ENCODE measurements at regions not wholly inside any gene's neighbourhood (a gene's known extent, or its start where the extent isn't known, plus 50 kb on each side); places are given as distances from the start of the nearest gene placed in this dataset.

- Histone ChIP-seq H3K4me3 (ENCODE audit: low read depth in 1 of 2, low read length in 2 of 2) (no peak overlapping the region), H3K27ac (ENCODE audit: low read depth, low read length) (no peak overlapping the region), H3K9ac (ENCODE audit: low read depth in 1 of 2, low read length in 2 of 2) (no peak overlapping the region), H3K9me3 (ENCODE audit: control insufficient read depth in 1 of 2, low read length in 2 of 2) (no peaks in the 10 kb centered on the region), H3K27me3 (ENCODE audit: control insufficient read depth in 1 of 2, insufficient read depth in 2 of 2, low read length in 2 of 2) (no peaks in the 10 kb centered on the region), H3K4me1 (ENCODE audit: control insufficient read depth in 1 of 2, insufficient read depth in 2 of 2, low read length in 2 of 2) (no peaks in the 10 kb centered on the region), H3K36me3 (ENCODE audit: control insufficient read depth in 1 of 2, insufficient read depth in 2 of 2, low read length in 2 of 2) (no peaks in the 10 kb centered on the region)
Measured at GRCh38 chr5:155088811-155089210, 75.3 kb downstream of the KIF4B start.

GRCh38 chr5:155089643-155090042, 76.1 kb downstream of the KIF4B start:
- H3K4me3 ChIP-seq (ENCODE audit: low read depth in 1 of 2, low read length in 2 of 2), result no peak overlapping the region
- no peaks in the 10 kb centered on the region for H3K27me3 ChIP-seq (ENCODE audit: control insufficient read depth in 1 of 2, insufficient read depth in 2 of 2, low read length in 2 of 2)

GRCh38 chr5:155091063-155091648, 77.6 kb downstream of the KIF4B start:
- no peaks in the 10 kb centered on the region for H3K36me3 ChIP-seq (ENCODE audit: control insufficient read depth in 1 of 2, insufficient read depth in 2 of 2, low read length in 2 of 2)
- no peaks in the 10 kb centered on the region for H3K27me3 ChIP-seq (ENCODE audit: control insufficient read depth in 1 of 2, insufficient read depth in 2 of 2, low read length in 2 of 2)
- no peak overlapping the region for H3K27ac ChIP-seq (ENCODE audit: low read depth, low read length)
- no peaks in the 10 kb centered on the region for H3K9me3 ChIP-seq (ENCODE audit: control insufficient read depth in 1 of 2, low read length in 2 of 2)
- H3K4me3 ChIP-seq (ENCODE audit: low read depth in 1 of 2, low read length in 2 of 2), result no peak overlapping the region
- no peak overlapping the region for H3K9ac ChIP-seq (ENCODE audit: low read depth in 1 of 2, low read length in 2 of 2)
- H3K4me1 ChIP-seq (ENCODE audit: control insufficient read depth in 1 of 2, insufficient read depth in 2 of 2, low read length in 2 of 2), result no peaks in the 10 kb centered on the region

More at GRCh38 chr5:155089643-155090042, 76.1 kb downstream of the KIF4B start:
- H3K4me1 ChIP-seq (ENCODE audit: control insufficient read depth in 1 of 2, insufficient read depth in 2 of 2, low read length in 2 of 2), result no peaks in the 10 kb centered on the region
- H3K36me3 ChIP-seq (ENCODE audit: control insufficient read depth in 1 of 2, insufficient read depth in 2 of 2, low read length in 2 of 2), result no peaks in the 10 kb centered on the region
- H3K9ac ChIP-seq (ENCODE audit: low read depth in 1 of 2, low read length in 2 of 2), result no peak overlapping the region
- no peaks in the 10 kb centered on the region for H3K9me3 ChIP-seq (ENCODE audit: control insufficient read depth in 1 of 2, low read length in 2 of 2)
- no peak overlapping the region for H3K27ac ChIP-seq (ENCODE audit: low read depth, low read length)

- no peaks in the 10 kb centered on the region for H3K27me3 ChIP-seq (ENCODE audit: control insufficient read depth in 1 of 2, insufficient read depth in 2 of 2, low read length in 2 of 2)
- H3K9ac ChIP-seq (ENCODE audit: low read depth in 1 of 2, low read length in 2 of 2), result no peak overlapping the region
- no peaks in the 10 kb centered on the region for H3K36me3 ChIP-seq (ENCODE audit: control insufficient read depth in 1 of 2, insufficient read depth in 2 of 2, low read length in 2 of 2)
- no peak overlapping the region for H3K27ac ChIP-seq (ENCODE audit: low read depth, low read length)
- no peak overlapping the region for H3K4me3 ChIP-seq (ENCODE audit: low read depth in 1 of 2, low read length in 2 of 2)
- H3K9me3 ChIP-seq (ENCODE audit: control insufficient read depth in 1 of 2, low read length in 2 of 2), result no peaks in the 10 kb centered on the region
- H3K4me1 ChIP-seq (ENCODE audit: control insufficient read depth in 1 of 2, insufficient read depth in 2 of 2, low read length in 2 of 2), result no peaks in the 10 kb centered on the region
Measured at GRCh38 chr5:155091768-155092717, 78.5 kb downstream of the KIF4B start.

- H3K4me1 ChIP-seq (ENCODE audit: control insufficient read depth in 1 of 2, insufficient read depth in 2 of 2, low read length in 2 of 2), result no peaks in the 10 kb centered on the region
- H3K9me3 ChIP-seq (ENCODE audit: control insufficient read depth in 1 of 2, low read length in 2 of 2), result no peaks in the 10 kb centered on the region
- H3K9ac ChIP-seq (ENCODE audit: low read depth in 1 of 2, low read length in 2 of 2), result no peak overlapping the region
- no peak overlapping the region for H3K27ac ChIP-seq (ENCODE audit: low read depth, low read length)
- no peaks in the 10 kb centered on the region for H3K27me3 ChIP-seq (ENCODE audit: control insufficient read depth in 1 of 2, insufficient read depth in 2 of 2, low read length in 2 of 2)
- H3K36me3 ChIP-seq (ENCODE audit: control insufficient read depth in 1 of 2, insufficient read depth in 2 of 2, low read length in 2 of 2), result no peaks in the 10 kb centered on the region
- no peak overlapping the region for H3K4me3 ChIP-seq (ENCODE audit: low read depth in 1 of 2, low read length in 2 of 2)
Measured at GRCh38 chr5:155094455-155094854, 80.9 kb downstream of the KIF4B start.

- no peaks in the 10 kb centered on the region for H3K27me3 ChIP-seq (ENCODE audit: control insufficient read depth in 1 of 2, insufficient read depth in 2 of 2, low read length in 2 of 2)
- no peaks in the 10 kb centered on the region for H3K9me3 ChIP-seq (ENCODE audit: control insufficient read depth in 1 of 2, low read length in 2 of 2)
- no peaks in the 10 kb centered on the region for H3K36me3 ChIP-seq (ENCODE audit: control insufficient read depth in 1 of 2, insufficient read depth in 2 of 2, low read length in 2 of 2)
- no peak overlapping the region for H3K4me3 ChIP-seq (ENCODE audit: low read depth in 1 of 2, low read length in 2 of 2)
- H3K4me1 ChIP-seq (ENCODE audit: control insufficient read depth in 1 of 2, insufficient read depth in 2 of 2, low read length in 2 of 2), result no peaks in the 10 kb centered on the region
- no peak overlapping the region for H3K9ac ChIP-seq (ENCODE audit: low read depth in 1 of 2, low read length in 2 of 2)
- H3K27ac ChIP-seq (ENCODE audit: low read depth, low read length), result no peak overlapping the region
Measured at GRCh38 chr5:155097995-155098394, 84.4 kb downstream of the KIF4B start.

GRCh38 chr5:155098433-155098832, 84.9 kb downstream of the KIF4B start:
- Histone ChIP-seq H3K9me3 (ENCODE audit: control insufficient read depth in 1 of 2, low read length in 2 of 2) (no peaks in the 10 kb centered on the region), H3K9ac (ENCODE audit: low read depth in 1 of 2, low read length in 2 of 2) (no peak overlapping the region), H3K36me3 (ENCODE audit: control insufficient read depth in 1 of 2, insufficient read depth in 2 of 2, low read length in 2 of 2) (no peaks in the 10 kb centered on the region), H3K4me3 (ENCODE audit: low read depth in 1 of 2, low read length in 2 of 2) (no peak overlapping the region), H3K27me3 (ENCODE audit: control insufficient read depth in 1 of 2, insufficient read depth in 2 of 2, low read length in 2 of 2) (no peaks in the 10 kb centered on the region), H3K4me1 (ENCODE audit: control insufficient read depth in 1 of 2, insufficient read depth in 2 of 2, low read length in 2 of 2) (no peaks in the 10 kb centered on the region), H3K27ac (ENCODE audit: low read depth, low read length) (no peak overlapping the region)

GRCh38 chr5:155101697-155102096, 88.1 kb downstream of the KIF4B start:
- Histone ChIP-seq H3K9me3 (ENCODE audit: control insufficient read depth in 1 of 2, low read length in 2 of 2) (no peaks in the 10 kb centered on the region), H3K4me3 (ENCODE audit: low read depth in 1 of 2, low read length in 2 of 2) (no peak overlapping the region), H3K36me3 (ENCODE audit: control insufficient read depth in 1 of 2, insufficient read depth in 2 of 2, low read length in 2 of 2) (no peaks in the 10 kb centered on the region), H3K27me3 (ENCODE audit: control insufficient read depth in 1 of 2, insufficient read depth in 2 of 2, low read length in 2 of 2) (no peaks in the 10 kb centered on the region), H3K27ac (ENCODE audit: low read depth, low read length) (no peak overlapping the region), H3K4me1 (ENCODE audit: control insufficient read depth in 1 of 2, insufficient read depth in 2 of 2, low read length in 2 of 2) (no peaks in the 10 kb centered on the region), H3K9ac (ENCODE audit: low read depth in 1 of 2, low read length in 2 of 2) (no peak overlapping the region)

GRCh38 chr5:155103146-155103545, 89.6 kb downstream of the KIF4B start:
- no peaks in the 10 kb centered on the region for H3K9me3 ChIP-seq (ENCODE audit: control insufficient read depth in 1 of 2, low read length in 2 of 2)
- no peaks in the 10 kb centered on the region for H3K4me1 ChIP-seq (ENCODE audit: control insufficient read depth in 1 of 2, insufficient read depth in 2 of 2, low read length in 2 of 2)
- no peak overlapping the region for H3K27ac ChIP-seq (ENCODE audit: low read depth, low read length)

GRCh38 chr5:155104441-155104840, 90.9 kb downstream of the KIF4B start:
- H3K36me3 ChIP-seq (ENCODE audit: control insufficient read depth in 1 of 2, insufficient read depth in 2 of 2, low read length in 2 of 2), result no peaks in the 10 kb centered on the region

More at GRCh38 chr5:155103146-155103545, 89.6 kb downstream of the KIF4B start:
- Histone ChIP-seq H3K4me3 (ENCODE audit: low read depth in 1 of 2, low read length in 2 of 2) (no peak overlapping the region), H3K9ac (ENCODE audit: low read depth in 1 of 2, low read length in 2 of 2) (no peak overlapping the region), H3K36me3 (ENCODE audit: control insufficient read depth in 1 of 2, insufficient read depth in 2 of 2, low read length in 2 of 2) (no peaks in the 10 kb centered on the region), H3K27me3 (ENCODE audit: control insufficient read depth in 1 of 2, insufficient read depth in 2 of 2, low read length in 2 of 2) (no peaks in the 10 kb centered on the region)

More at GRCh38 chr5:155104441-155104840, 90.9 kb downstream of the KIF4B start:
- Histone ChIP-seq H3K4me1 (ENCODE audit: control insufficient read depth in 1 of 2, insufficient read depth in 2 of 2, low read length in 2 of 2) (no peaks in the 10 kb centered on the region), H3K9me3 (ENCODE audit: control insufficient read depth in 1 of 2, low read length in 2 of 2) (no peaks in the 10 kb centered on the region), H3K4me3 (ENCODE audit: low read depth in 1 of 2, low read length in 2 of 2) (no peak overlapping the region), H3K9ac (ENCODE audit: low read depth in 1 of 2, low read length in 2 of 2) (no peak overlapping the region), H3K27me3 (ENCODE audit: control insufficient read depth in 1 of 2, insufficient read depth in 2 of 2, low read length in 2 of 2) (no peaks in the 10 kb centered on the region), H3K27ac (ENCODE audit: low read depth, low read length) (no peak overlapping the region)
